GM21723 (cell line): ENCODE measurements at regions not wholly inside any gene's neighbourhood (a gene's known extent, or its start where the extent isn't known, plus 50 kb on each side); places are given as distances from the start of the nearest gene placed in this dataset.
"Not testable (repeated sequence)": the region's sequence is repeated elsewhere in the genome, so short reads cannot be mapped to it uniquely, and the experiment has no call there.

ENCODE experiments used
- ATAC-seq: cut with Tn5 transposase; IDR thresholded peaks from one replicate; pipeline ENCODE4 v1.9.1; 2021; ENCODE audit warnings: mild to moderate bottlenecking, moderate library complexity; ENCODE audit not compliant: unreplicated experiment

- no peak for ATAC-seq
Measured at GRCh38 chr14:84282618-84283017, 1247.3 kb upstream of the FLRT2 start.

- ATAC-seq: no peak
Measured at GRCh38 chr14:84288781-84289180, 1241.2 kb upstream of the FLRT2 start.

GRCh38 chr14:84298663-84299195, 1231.2 kb upstream of the FLRT2 start:
- no peak for ATAC-seq

- ATAC-seq: no peak
Measured at GRCh38 chr14:84303140-84303539, 1226.8 kb upstream of the FLRT2 start.

GRCh38 chr14:84312551-84312950, 1217.4 kb upstream of the FLRT2 start:
- ATAC-seq: no peak

GRCh38 chr14:84323450-84323849, 1206.5 kb upstream of the FLRT2 start:
- no peak for ATAC-seq

- no peak for ATAC-seq
Measured at GRCh38 chr14:84323978-84324377, 1206.0 kb upstream of the FLRT2 start.

- no peak for ATAC-seq
Measured at GRCh38 chr14:84336433-84336832, 1193.5 kb upstream of the FLRT2 start.

GRCh38 chr14:84340938-84341337, 1189.0 kb upstream of the FLRT2 start:
- no peak for ATAC-seq

- not testable (repeated sequence) for ATAC-seq
Measured at GRCh38 chr14:84341867-84342266, 1188.1 kb upstream of the FLRT2 start.

- ATAC-seq: no peak
Measured at GRCh38 chr14:84343656-84344055, 1186.3 kb upstream of the FLRT2 start.

GRCh38 chr14:84351646-84352045, 1178.3 kb upstream of the FLRT2 start:
- ATAC-seq: no peak

GRCh38 chr14:84361476-84361875, 1168.5 kb upstream of the FLRT2 start:
- ATAC-seq: no peak

- no peak for ATAC-seq
Measured at GRCh38 chr14:84375235-84375634, 1154.7 kb upstream of the FLRT2 start.

- ATAC-seq: no peak
Measured at GRCh38 chr14:84390010-84390409, 1139.9 kb upstream of the FLRT2 start.

GRCh38 chr14:84397631-84398030, 1132.3 kb upstream of the FLRT2 start:
- no peak for ATAC-seq

- ATAC-seq: no peak
Measured at GRCh38 chr14:84399296-84399910, 1130.5 kb upstream of the FLRT2 start.

- ATAC-seq: no peak
Measured at GRCh38 chr14:84401631-84402030, 1128.3 kb upstream of the FLRT2 start.

- no peak for ATAC-seq
Measured at GRCh38 chr14:84403585-84403984, 1126.4 kb upstream of the FLRT2 start.

- no peak for ATAC-seq
Measured at GRCh38 chr14:84404246-84404645, 1125.7 kb upstream of the FLRT2 start.

- ATAC-seq: no peak
Measured at GRCh38 chr14:84409435-84409834, 1120.5 kb upstream of the FLRT2 start.

- ATAC-seq: no peak
Measured at GRCh38 chr14:84410344-84410743, 1119.6 kb upstream of the FLRT2 start.

GRCh38 chr14:84420221-84420620, 1109.7 kb upstream of the FLRT2 start:
- no peak for ATAC-seq
